Endothelial cell (in vitro differentiated cells): ENCODE measurements at regions not wholly inside any gene's neighbourhood (a gene's known extent, or its start where the extent isn't known, plus 50 kb on each side); places are given as distances from the start of the nearest gene placed in this dataset.

Source experiments
- DNase-seq: peaks from one replicate; pipeline ENCODE4 v3.0.0; 2021; ENCODE audit warnings: low spot score
- H3K27ac Mint-ChIP-seq: one replicate; pipeline ENCODE4 v1.8.0; 2021; ENCODE audit warnings: mixed read lengths, inconsistent platforms; ENCODE audit not compliant: unreplicated experiment
- H3K27me3 Mint-ChIP-seq: one replicate; pipeline ENCODE4 v1.8.0; 2021; ENCODE audit warnings: mild to moderate bottlenecking, moderate library complexity, mixed read lengths, inconsistent platforms; ENCODE audit not compliant: unreplicated experiment
- H3K36me3 Mint-ChIP-seq: one replicate; pipeline ENCODE4 v1.8.0; 2021; ENCODE audit warnings: mild to moderate bottlenecking, low read depth, mixed read lengths, inconsistent platforms; ENCODE audit not compliant: unreplicated experiment
- H3K4me1 Mint-ChIP-seq: one replicate; pipeline ENCODE4 v1.8.0; 2021; ENCODE audit warnings: mild to moderate bottlenecking, mixed read lengths, inconsistent platforms; ENCODE audit not compliant: unreplicated experiment
- H3K4me3 Mint-ChIP-seq: one replicate; pipeline ENCODE4 v1.8.0; 2021; ENCODE audit warnings: mild to moderate bottlenecking, mixed read lengths, inconsistent platforms; ENCODE audit not compliant: unreplicated experiment
- H3K9me3 Mint-ChIP-seq: one replicate; pipeline ENCODE4 v1.8.0; 2021; ENCODE audit warnings: mixed read lengths, inconsistent platforms; ENCODE audit not compliant: unreplicated experiment
- TF ChIP-seq, protein P1 (sequence below): fragments of 200-600 bp; sonication (generic); IDR thresholded peaks from one replicate; pipeline ENCODE4 v1.5.0; 2021; ENCODE audit warnings: antibody characterized with exemption; ENCODE audit not compliant: unreplicated experiment

GRCh38 chr5:32514806-32515205 lies 70.3 kb upstream of the ZFR start:
- H3K36me3 Mint-ChIP-seq: no peaks in the 10 kb centered on the region
- no peaks in the 10 kb centered on the region for H3K27me3 Mint-ChIP-seq
- H3K9me3 Mint-ChIP-seq: no peaks in the 10 kb centered on the region
- H3K27ac Mint-ChIP-seq: no peak overlapping the region
- H3K4me3 Mint-ChIP-seq: no peak overlapping the region
- TF ChIP-seq, protein P1, sequence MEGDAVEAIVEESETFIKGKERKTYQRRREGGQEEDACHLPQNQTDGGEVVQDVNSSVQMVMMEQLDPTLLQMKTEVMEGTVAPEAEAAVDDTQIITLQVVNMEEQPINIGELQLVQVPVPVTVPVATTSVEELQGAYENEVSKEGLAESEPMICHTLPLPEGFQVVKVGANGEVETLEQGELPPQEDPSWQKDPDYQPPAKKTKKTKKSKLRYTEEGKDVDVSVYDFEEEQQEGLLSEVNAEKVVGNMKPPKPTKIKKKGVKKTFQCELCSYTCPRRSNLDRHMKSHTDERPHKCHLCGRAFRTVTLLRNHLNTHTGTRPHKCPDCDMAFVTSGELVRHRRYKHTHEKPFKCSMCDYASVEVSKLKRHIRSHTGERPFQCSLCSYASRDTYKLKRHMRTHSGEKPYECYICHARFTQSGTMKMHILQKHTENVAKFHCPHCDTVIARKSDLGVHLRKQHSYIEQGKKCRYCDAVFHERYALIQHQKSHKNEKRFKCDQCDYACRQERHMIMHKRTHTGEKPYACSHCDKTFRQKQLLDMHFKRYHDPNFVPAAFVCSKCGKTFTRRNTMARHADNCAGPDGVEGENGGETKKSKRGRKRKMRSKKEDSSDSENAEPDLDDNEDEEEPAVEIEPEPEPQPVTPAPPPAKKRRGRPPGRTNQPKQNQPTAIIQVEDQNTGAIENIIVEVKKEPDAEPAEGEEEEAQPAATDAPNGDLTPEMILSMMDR: no peak
- no peak for DNase-seq
- no peaks in the 10 kb centered on the region for H3K4me1 Mint-ChIP-seq

DNA sequence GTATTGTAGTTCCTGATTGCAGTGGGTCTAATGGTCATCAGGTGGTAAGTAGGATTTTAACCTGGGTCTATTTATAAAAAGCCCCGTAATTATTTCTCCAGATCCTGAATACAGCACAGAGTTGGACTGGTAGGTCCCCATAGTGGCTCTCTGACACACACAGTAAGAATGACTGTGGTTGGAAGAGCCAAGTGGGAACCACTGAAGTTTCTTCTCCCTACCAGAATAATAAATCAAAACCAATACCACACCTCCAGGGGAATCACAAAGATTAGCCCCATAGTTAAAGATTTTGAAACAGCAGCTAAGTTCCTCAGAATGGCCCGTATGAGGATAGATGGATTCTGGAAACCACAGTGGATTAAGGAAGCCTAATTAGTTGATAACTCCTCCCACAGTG lies 68.4 kb upstream of the ZFR start:
- Mint-ChIP-seq H3K9me3 (no peaks in the 10 kb centered on the region), H3K4me1 (no peaks in the 10 kb centered on the region), H3K36me3 (no peaks in the 10 kb centered on the region), H3K4me3 (no peak overlapping the region), H3K27me3 (no peaks in the 10 kb centered on the region), H3K27ac (no peak overlapping the region)
- TF ChIP-seq, protein P1: no peak
- DNase-seq: no peak

DNA sequence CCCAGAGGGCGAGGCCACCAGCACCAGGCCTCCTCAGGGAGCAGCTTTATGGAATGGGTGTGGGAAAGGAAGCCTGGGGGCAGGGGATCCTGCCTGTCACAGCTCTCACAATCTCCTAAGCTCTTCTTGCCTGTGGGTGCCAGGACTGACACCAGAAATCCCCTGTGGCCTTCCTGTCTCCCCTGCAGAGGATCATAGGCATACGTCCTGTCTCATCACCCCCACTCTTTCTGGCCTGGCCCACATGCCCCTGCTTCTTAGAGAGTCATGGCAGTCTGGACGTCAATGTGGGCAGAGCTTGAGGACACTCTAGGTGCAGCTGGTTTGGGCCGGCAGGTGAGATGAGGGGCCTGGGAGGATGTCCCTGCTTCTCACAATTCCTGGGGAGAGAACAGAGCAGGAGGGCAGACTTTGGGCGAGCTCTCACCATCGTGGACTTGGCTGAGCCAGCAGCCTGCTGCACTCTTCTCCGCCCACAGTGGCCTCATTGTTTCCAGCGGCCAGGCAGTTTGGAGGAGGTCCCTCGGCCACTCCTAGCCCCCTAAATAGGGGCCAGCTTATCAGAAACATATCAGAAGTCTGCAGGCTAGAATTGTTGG lies 67.3 kb upstream of the ZFR start:
- Mint-ChIP-seq H3K4me1 (no peaks in the 10 kb centered on the region), H3K4me3 (no peak overlapping the region), H3K27ac (no peak overlapping the region), H3K9me3 (no peaks in the 10 kb centered on the region), H3K36me3 (no peaks in the 10 kb centered on the region), H3K27me3 (no peaks in the 10 kb centered on the region)
- TF ChIP-seq, protein P1: no peak
- DNase-seq: no peak

DNA sequence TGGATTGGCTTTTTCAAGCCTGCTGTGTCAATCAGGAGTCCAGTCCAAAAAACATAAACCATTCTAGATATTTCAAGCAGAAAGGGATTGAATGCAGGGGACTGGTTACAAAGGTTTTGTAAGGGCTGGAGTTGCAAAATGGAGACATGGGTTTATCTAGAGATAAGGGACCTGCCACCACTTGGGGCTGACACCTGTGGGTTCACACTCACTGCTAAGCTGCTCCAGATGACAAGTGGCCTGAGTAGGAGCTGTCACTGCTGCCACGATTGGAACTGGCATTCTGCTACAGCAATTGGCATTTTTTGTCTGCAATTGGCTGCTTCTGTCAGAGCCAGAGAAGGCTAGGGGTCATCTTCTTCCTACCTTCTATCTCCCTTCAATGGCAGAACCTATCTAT lies 66.3 kb upstream of the ZFR start:
- Mint-ChIP-seq H3K27me3 (no peaks in the 10 kb centered on the region), H3K4me1 (peaks cover 8% of the 10 kb centered on the region), H3K36me3 (no peaks in the 10 kb centered on the region), H3K9me3 (no peaks in the 10 kb centered on the region), H3K27ac (no peak overlapping the region), H3K4me3 (no peak overlapping the region)
- TF ChIP-seq, protein P1: no peak
- no peak for DNase-seq

DNA sequence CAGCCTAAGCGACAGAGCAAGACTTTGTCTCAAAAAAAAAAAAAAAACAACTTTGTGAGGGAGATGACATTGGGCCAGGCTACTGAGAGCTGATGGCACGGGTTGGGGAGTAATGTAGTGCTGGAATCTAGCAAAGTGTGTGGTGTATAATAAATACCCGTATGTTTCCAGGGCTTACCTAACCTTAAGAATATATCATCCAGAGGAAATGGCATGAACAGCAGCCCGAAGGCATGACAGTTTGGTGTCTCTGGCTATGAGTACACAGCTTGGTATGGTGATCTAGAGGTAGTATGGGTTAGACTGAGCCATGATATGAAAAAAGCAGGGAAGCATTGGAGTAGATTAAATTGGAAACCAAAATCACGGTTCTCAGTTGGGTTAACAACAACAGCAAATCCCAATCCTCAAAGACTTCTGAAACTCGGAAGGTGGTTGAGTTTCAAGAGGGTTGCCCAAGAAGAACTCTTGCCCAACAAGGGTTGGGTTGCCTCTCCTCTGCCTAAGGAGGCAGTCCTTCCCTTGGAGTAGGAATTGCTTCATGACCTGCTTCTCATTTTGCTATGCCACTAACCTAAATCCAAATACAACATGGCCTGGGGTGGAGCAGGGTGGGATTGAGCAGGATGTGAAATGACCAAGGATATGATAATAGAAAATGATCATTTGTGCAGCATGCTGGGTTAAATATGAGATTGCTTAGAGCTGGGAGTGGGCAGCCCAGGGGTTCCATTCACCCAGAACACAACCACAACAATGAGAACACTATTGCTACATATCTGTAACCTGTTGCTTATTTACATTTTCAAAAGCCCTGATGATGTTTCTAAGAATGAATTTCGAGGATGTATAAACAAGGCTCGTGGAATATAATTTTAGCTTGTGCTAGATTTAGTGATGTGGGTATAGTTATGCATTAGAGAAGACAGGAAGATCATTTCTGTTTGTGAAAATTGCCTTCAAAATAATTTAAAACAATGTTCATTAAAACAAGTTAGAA lies 64.6 kb upstream of the ZFR start:
- Mint-ChIP-seq H3K9me3 (no peaks in the 10 kb centered on the region), H3K4me3 (no peak overlapping the region), H3K27ac (no peak overlapping the region), H3K4me1 (peaks cover 25% of the 10 kb centered on the region), H3K27me3 (no peaks in the 10 kb centered on the region), H3K36me3 (no peaks in the 10 kb centered on the region)
- TF ChIP-seq, protein P1: no peak
- DNase-seq: no peak
